ENCODE measurements at regions not wholly inside any gene's neighbourhood (a gene's known extent, or its start where the extent isn't known, plus 50 kb on each side); places are given as distances from the start of the nearest gene placed in this dataset.

DNA sequence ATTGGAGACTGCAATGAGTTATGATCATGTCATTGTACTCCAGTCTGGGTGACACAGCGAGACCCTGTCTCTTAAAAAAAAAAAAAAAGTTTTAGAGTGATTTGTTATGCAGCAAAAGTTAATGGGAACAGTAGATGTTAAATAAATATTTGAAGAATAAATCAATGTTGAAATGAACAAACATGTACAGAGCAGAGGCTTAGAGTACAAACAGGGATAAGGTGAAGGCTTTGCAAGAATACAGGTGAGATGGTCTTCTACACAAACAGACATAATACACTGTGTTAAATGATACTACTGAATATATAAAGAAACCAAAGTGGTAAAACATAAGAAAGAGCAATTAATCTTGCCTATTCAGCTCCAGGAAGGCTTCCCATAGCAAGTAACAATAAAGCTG, 265.4 kb downstream of the CNTN3 start:
- no peaks in the 10 kb centered on the region for H3K27me3 ChIP-seq (ENCODE audit: control insufficient read depth, insufficient read depth, low read length)
- no peak overlapping the region for H3K4me3 ChIP-seq (ENCODE audit: low read depth, low read length)
- no peaks in the 10 kb centered on the region for H3K4me1 ChIP-seq (ENCODE audit: control insufficient read depth, insufficient read depth, low read length)
- DNase-seq (ENCODE audit: low read depth in 4 of 6, low spot score in 6 of 6), result no peak
- H3K9me3 ChIP-seq (ENCODE audit: control insufficient read depth, insufficient read depth, low read length), result no peaks in the 10 kb centered on the region
- H3K36me3 ChIP-seq (ENCODE audit: control insufficient read depth, insufficient read depth, low read length), result peaks cover 3% of the 10 kb centered on the region
- 100% methylated on average over 1 of the region's 1 CpG for WGBS (ENCODE audit: insufficient coverage)
- H3K27ac ChIP-seq (ENCODE audit: low read depth, low read length), result no peak overlapping the region

DNA sequence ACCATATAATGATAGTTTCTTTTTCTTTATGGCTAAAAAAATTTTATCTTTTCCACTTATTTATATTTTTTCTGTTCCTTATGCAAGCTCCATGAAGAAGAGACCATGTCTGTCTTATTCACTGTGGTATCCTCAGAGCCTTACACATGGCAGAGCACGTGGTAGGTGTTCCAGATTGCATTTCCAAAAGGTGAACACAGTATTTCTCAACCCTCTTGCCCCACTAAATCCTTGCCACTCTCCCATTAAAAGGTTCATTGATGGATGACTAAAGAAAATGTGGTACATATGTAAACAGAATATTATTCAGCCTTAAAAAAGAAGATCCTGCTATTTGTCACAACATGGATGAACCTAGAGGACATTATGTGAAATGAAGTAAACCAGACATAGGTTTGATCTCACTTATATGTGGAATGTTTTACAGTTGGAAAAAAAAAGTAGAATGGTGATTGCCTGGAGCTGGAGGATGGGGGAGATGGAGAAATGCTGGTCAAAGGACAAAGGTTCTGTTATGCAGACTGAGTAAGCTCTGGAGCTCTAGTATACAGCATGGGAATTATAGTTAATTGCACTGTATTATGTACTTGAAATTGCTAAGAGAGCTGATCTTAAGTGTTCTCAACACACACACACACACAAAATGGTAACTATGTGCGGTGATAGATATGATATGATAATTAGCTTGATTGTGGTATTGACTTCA, 266.7 kb downstream of the CNTN3 start:
- H3K27me3 ChIP-seq (ENCODE audit: control insufficient read depth, insufficient read depth, low read length), result no peaks in the 10 kb centered on the region
- H3K36me3 ChIP-seq (ENCODE audit: control insufficient read depth, insufficient read depth, low read length), result peaks cover 3% of the 10 kb centered on the region
- WGBS (ENCODE audit: insufficient coverage), result no CpG with 5 or more reads among the region's 2 CpGs
- H3K9me3 ChIP-seq (ENCODE audit: control insufficient read depth, insufficient read depth, low read length), result no peaks in the 10 kb centered on the region
- no peak overlapping the region for H3K27ac ChIP-seq (ENCODE audit: low read depth, low read length)
- no peak for DNase-seq (ENCODE audit: low read depth in 4 of 6, low spot score in 6 of 6)
- no peaks in the 10 kb centered on the region for H3K4me1 ChIP-seq (ENCODE audit: control insufficient read depth, insufficient read depth, low read length)
- H3K4me3 ChIP-seq (ENCODE audit: low read depth, low read length), result no peak overlapping the region

DNA sequence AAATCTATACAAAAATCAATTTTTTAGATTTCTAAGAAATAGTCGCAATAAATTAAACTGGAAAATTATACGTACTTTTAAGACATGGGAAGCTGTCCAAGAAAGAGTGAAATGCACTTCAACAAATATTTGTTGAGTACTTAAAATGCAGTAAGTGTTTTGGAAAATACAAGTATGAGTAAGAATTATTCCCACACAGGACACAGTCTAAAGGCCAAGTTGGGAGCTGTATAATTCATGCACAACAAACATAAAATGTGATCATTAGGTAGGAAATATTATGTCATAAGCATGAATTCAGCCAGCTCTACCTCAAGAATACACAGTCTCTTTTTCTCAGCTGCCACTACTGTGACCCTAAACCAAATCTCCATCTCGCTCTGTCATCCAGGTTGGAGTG, 267.6 kb downstream of the CNTN3 start:
- H3K4me1 ChIP-seq (ENCODE audit: control insufficient read depth, insufficient read depth, low read length), result no peaks in the 10 kb centered on the region
- DNase-seq (ENCODE audit: low read depth in 4 of 6, low spot score in 6 of 6), result no peak
- no peaks in the 10 kb centered on the region for H3K27me3 ChIP-seq (ENCODE audit: control insufficient read depth, insufficient read depth, low read length)
- no peaks in the 10 kb centered on the region for H3K9me3 ChIP-seq (ENCODE audit: control insufficient read depth, insufficient read depth, low read length)
- no peak overlapping the region for H3K4me3 ChIP-seq (ENCODE audit: low read depth, low read length)
- H3K36me3 ChIP-seq (ENCODE audit: control insufficient read depth, insufficient read depth, low read length), result peaks cover 3% of the 10 kb centered on the region
- no peak overlapping the region for H3K27ac ChIP-seq (ENCODE audit: low read depth, low read length)
- 93% methylated on average over 1 of the region's 3 CpGs for WGBS (ENCODE audit: insufficient coverage)

DNA sequence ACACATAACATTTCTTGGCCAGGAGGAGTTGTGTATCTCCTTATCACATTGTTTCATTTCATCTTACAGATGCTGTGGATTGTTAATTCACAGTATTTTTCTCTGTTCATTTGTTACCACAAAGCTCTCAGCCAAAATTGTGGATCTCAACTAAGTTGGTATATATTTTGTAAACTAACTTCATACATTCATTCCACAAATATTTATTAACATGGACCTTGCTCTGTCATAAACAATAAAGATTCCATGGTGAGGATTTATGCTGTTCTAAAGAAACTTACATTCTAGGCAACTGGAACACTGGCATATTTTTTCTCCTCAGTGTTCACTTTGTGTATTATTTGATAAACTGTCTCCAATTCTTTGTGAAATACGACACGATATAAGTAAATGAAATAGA, 268.8 kb downstream of the CNTN3 start:
- no peak for DNase-seq (ENCODE audit: low read depth in 4 of 6, low spot score in 6 of 6)
- Histone ChIP-seq H3K4me1 (ENCODE audit: control insufficient read depth, insufficient read depth, low read length) (no peaks in the 10 kb centered on the region), H3K4me3 (ENCODE audit: low read depth, low read length) (no peak overlapping the region), H3K27ac (ENCODE audit: low read depth, low read length) (no peak overlapping the region), H3K27me3 (ENCODE audit: control insufficient read depth, insufficient read depth, low read length) (no peaks in the 10 kb centered on the region), H3K9me3 (ENCODE audit: control insufficient read depth, insufficient read depth, low read length) (no peaks in the 10 kb centered on the region), H3K36me3 (ENCODE audit: control insufficient read depth, insufficient read depth, low read length) (peaks cover 3% of the 10 kb centered on the region)
- WGBS (ENCODE audit: insufficient coverage), result no CpG with 5 or more reads among the region's 2 CpGs

DNA sequence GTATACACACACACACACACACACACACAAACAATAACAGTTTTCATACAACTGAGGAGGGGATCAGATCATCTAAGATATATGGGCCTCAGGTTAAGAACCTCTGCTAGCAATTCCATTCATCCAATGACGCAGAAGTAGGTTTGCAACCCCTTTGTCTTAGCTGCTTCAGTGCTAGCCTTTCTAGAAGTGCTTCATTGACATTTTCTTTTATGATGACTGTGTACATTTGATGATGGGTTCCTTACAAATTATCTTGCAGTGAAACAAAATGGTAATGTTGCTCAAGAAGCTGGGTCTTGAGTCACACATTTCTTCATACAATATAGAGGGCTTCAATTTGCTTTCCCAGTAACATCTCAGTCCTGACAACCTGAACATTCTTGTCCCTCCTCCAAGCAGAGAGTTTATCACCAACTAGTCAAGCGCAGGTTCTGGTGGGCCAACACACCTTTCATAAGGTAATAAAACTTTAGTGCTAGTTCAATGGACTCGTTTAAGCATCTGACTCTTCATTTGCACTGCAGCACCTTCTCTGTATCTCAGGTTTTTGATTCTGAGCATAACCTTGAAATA, 269.5 kb downstream of the CNTN3 start:
- Histone ChIP-seq H3K4me3 (ENCODE audit: low read depth, low read length) (no peak overlapping the region), H3K27me3 (ENCODE audit: control insufficient read depth, insufficient read depth, low read length) (no peaks in the 10 kb centered on the region), H3K4me1 (ENCODE audit: control insufficient read depth, insufficient read depth, low read length) (no peaks in the 10 kb centered on the region), H3K36me3 (ENCODE audit: control insufficient read depth, insufficient read depth, low read length) (peaks cover 3% of the 10 kb centered on the region), H3K27ac (ENCODE audit: low read depth, low read length) (no peak overlapping the region), H3K9me3 (ENCODE audit: control insufficient read depth, insufficient read depth, low read length) (no peaks in the 10 kb centered on the region)
- WGBS (ENCODE audit: insufficient coverage), result no CpG with 5 or more reads among the region's 3 CpGs
- no peak for DNase-seq (ENCODE audit: low read depth in 4 of 6, low spot score in 6 of 6)

DNA sequence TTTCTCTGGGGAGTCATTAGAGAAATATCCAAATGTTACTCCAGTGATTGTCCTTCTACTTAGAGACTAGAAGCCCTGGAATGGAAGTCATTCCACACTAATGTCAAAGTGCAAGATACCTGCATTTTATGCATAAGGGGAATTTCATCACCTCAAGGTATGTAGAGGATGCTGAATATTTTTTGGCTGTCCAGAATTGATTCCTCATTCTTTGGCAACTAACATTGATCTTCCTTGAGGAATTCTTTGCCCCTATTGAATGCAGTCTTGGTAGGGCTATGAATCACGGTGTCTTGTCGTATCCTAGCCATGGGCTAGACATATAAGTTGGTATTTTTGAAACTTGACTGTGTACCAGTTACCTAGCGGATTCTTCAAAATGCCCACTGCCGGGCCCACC, 271.1 kb downstream of the CNTN3 start:
- Histone ChIP-seq H3K9me3 (ENCODE audit: control insufficient read depth, insufficient read depth, low read length) (no peaks in the 10 kb centered on the region), H3K4me3 (ENCODE audit: low read depth, low read length) (no peak overlapping the region), H3K27me3 (ENCODE audit: control insufficient read depth, insufficient read depth, low read length) (no peaks in the 10 kb centered on the region), H3K36me3 (ENCODE audit: control insufficient read depth, insufficient read depth, low read length) (no peaks in the 10 kb centered on the region), H3K27ac (ENCODE audit: low read depth, low read length) (no peak overlapping the region), H3K4me1 (ENCODE audit: control insufficient read depth, insufficient read depth, low read length) (no peaks in the 10 kb centered on the region)
- no CpG with 5 or more reads among the region's 4 CpGs for WGBS (ENCODE audit: insufficient coverage)
- DNase-seq (ENCODE audit: low read depth in 4 of 6, low spot score in 6 of 6), result no peak

DNA sequence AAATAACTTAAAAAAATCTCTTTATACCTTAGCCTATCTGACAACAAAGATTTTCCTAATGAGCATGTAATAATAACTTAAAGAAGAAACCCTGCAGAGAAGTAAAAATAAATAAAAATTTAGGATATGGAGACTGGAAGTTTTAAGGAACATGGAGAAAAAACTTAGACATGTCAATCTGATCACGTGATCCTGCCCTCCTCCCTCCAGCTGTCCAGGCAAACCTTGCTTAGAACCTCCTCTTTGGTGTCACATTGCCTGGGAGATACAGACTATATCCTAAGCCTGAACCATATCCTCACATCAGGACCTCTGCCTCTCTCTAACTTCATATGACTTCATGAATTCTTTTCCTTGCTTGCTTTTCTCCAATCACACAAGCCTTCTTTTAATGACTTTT, 275.5 kb downstream of the CNTN3 start:
- no peaks in the 10 kb centered on the region for H3K9me3 ChIP-seq (ENCODE audit: control insufficient read depth, insufficient read depth, low read length)
- no peaks in the 10 kb centered on the region for H3K4me1 ChIP-seq (ENCODE audit: control insufficient read depth, insufficient read depth, low read length)
- H3K27me3 ChIP-seq (ENCODE audit: control insufficient read depth, insufficient read depth, low read length), result no peaks in the 10 kb centered on the region
- no peak overlapping the region for H3K4me3 ChIP-seq (ENCODE audit: low read depth, low read length)
- no peak for DNase-seq (ENCODE audit: low read depth in 4 of 6, low spot score in 6 of 6)
- WGBS (ENCODE audit: insufficient coverage), result 92% methylated on average over 1 of the region's 1 CpG
- H3K27ac ChIP-seq (ENCODE audit: low read depth, low read length), result no peak overlapping the region
- H3K36me3 ChIP-seq (ENCODE audit: control insufficient read depth, insufficient read depth, low read length), result no peaks in the 10 kb centered on the region

DNA sequence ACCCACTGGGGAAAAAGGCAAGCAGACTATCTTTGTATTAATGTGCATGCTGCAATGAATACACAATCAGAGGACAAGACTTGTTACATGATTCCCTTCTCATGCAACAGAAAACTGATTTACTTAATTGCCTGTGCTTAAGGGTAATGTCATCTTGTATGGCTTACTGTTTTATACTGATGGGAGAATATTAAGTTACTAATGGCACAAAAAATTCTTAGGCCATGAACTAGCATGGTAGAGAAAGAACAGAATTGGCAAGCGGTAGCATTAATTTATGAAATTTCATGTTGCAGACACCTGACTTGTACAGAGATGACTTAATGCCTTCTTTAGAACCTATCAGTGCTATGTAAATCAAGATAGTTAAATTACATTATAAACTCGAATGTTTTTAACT, 282.3 kb downstream of the CNTN3 start:
- Histone ChIP-seq H3K36me3 (ENCODE audit: control insufficient read depth, insufficient read depth, low read length) (no peaks in the 10 kb centered on the region), H3K9me3 (ENCODE audit: control insufficient read depth, insufficient read depth, low read length) (no peaks in the 10 kb centered on the region), H3K27ac (ENCODE audit: low read depth, low read length) (no peak overlapping the region), H3K4me3 (ENCODE audit: low read depth, low read length) (no peak overlapping the region), H3K27me3 (ENCODE audit: control insufficient read depth, insufficient read depth, low read length) (no peaks in the 10 kb centered on the region), H3K4me1 (ENCODE audit: control insufficient read depth, insufficient read depth, low read length) (no peaks in the 10 kb centered on the region)
- peak in 1 of 6 donors; percentile 56 for DNase-seq (ENCODE audit: low read depth in 4 of 6, low spot score in 6 of 6)
- WGBS (ENCODE audit: insufficient coverage), result no CpG with 5 or more reads among the region's 2 CpGs

DNA sequence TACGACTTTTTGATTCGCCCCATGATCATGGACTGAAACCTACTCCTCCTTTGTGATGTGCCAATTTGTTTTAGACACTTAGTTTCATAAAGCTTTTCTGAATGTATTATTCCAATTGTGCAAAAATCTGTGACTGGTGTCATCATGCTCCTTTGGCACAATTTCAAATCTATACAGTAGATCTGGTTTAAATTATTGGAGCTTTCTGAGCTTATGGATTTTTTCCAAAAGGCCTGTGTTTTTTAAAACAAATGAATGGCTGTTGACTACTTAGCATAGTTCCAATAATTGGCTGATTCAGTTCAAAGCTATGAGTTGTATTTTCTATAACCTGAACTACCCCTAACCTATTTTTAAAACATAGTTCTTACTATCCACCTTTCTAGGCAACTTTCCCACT, 282.7 kb downstream of the CNTN3 start:
- Histone ChIP-seq H3K36me3 (ENCODE audit: control insufficient read depth, insufficient read depth, low read length) (no peaks in the 10 kb centered on the region), H3K4me3 (ENCODE audit: low read depth, low read length) (no peak overlapping the region), H3K27me3 (ENCODE audit: control insufficient read depth, insufficient read depth, low read length) (no peaks in the 10 kb centered on the region), H3K27ac (ENCODE audit: low read depth, low read length) (no peak overlapping the region), H3K9me3 (ENCODE audit: control insufficient read depth, insufficient read depth, low read length) (no peaks in the 10 kb centered on the region), H3K4me1 (ENCODE audit: control insufficient read depth, insufficient read depth, low read length) (no peaks in the 10 kb centered on the region)
- WGBS (ENCODE audit: insufficient coverage), result no CpG with 5 or more reads among the region's 2 CpGs
- no peak for DNase-seq (ENCODE audit: low read depth in 4 of 6, low spot score in 6 of 6)

DNA sequence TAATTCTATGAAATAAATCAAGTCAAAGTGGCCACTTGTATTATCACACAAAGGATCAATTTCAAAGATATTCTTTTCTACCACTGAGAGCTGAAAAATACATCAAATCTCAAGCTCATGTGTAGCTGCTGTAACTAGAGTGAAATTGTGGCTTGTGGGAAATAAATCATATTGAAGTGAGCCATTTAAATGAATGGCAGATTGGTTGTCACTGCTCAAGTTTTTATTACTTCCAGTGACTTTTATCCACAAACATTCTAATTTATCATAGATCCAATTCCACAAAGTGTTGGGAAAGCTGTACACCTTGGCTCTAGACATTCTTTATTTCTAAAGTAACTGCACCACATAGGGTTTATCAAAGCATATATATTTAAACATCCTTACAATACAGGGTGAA, 285.4 kb downstream of the CNTN3 start:
- no peaks in the 10 kb centered on the region for H3K36me3 ChIP-seq (ENCODE audit: control insufficient read depth, insufficient read depth, low read length)
- H3K4me1 ChIP-seq (ENCODE audit: control insufficient read depth, insufficient read depth, low read length), result no peaks in the 10 kb centered on the region
- peak in 1 of 6 donors; percentile 23 for DNase-seq (ENCODE audit: low read depth in 4 of 6, low spot score in 6 of 6)
- H3K27me3 ChIP-seq (ENCODE audit: control insufficient read depth, insufficient read depth, low read length), result no peaks in the 10 kb centered on the region
- H3K9me3 ChIP-seq (ENCODE audit: control insufficient read depth, insufficient read depth, low read length), result no peaks in the 10 kb centered on the region
- H3K27ac ChIP-seq (ENCODE audit: low read depth, low read length), result no peak overlapping the region
- H3K4me3 ChIP-seq (ENCODE audit: low read depth, low read length), result no peak overlapping the region

All from spinal cord (tissue), 9 donors.